Neural progenitor cell (in vitro differentiated cells): ENCODE measurements at regions not wholly inside any gene's neighbourhood (a gene's known extent, or its start where the extent isn't known, plus 50 kb on each side); places are given as distances from the start of the nearest gene placed in this dataset.

Source experiments
- EZH2 ChIP-seq: fragments of 200-600 bp; sonication (generic); IDR thresholded peaks from 2 replicates; pipeline ENCODE4 v1.6.1; 2017; ENCODE audit warnings: antibody characterized with exemption, mild to moderate bottlenecking, moderate library complexity
- EZH2phosphoT487 ChIP-seq: fragments of 200-600 bp; sonication (generic); IDR thresholded peaks from 2 replicates; pipeline ENCODE4 v1.6.1; 2017; ENCODE audit warnings: antibody characterized with exemption
- TF ChIP-seq, protein P1 (sequence below): fragments of 200-600 bp; sonication (generic); IDR thresholded peaks from 2 replicates; pipeline ENCODE4 v1.5.1; 2017; ENCODE audit warnings: antibody characterized with exemption, mild to moderate bottlenecking

DNA sequence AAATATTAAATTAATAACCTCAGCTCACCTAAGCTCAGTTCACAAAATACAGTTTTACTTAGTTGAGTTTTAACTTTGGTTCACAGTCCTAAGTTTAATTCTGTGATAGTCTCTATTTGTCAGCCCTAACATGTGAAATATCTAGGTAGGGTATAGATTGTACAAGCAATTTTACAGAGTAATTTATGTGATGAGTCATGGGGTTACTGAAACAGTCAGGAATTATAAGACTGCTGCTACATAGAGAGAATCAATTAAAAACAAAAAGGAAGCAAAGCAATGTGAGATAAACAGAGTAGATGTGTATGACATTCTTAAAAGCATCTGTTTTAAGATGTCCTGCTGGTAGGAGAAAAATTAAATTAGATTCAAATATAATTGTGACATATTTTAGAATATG lies 1018.2 kb upstream of the KCND2 start:
- TF ChIP-seq EZH2phosphoT487 = no peak
- TF ChIP-seq EZH2 = no peak
- TF ChIP-seq, protein P1, sequence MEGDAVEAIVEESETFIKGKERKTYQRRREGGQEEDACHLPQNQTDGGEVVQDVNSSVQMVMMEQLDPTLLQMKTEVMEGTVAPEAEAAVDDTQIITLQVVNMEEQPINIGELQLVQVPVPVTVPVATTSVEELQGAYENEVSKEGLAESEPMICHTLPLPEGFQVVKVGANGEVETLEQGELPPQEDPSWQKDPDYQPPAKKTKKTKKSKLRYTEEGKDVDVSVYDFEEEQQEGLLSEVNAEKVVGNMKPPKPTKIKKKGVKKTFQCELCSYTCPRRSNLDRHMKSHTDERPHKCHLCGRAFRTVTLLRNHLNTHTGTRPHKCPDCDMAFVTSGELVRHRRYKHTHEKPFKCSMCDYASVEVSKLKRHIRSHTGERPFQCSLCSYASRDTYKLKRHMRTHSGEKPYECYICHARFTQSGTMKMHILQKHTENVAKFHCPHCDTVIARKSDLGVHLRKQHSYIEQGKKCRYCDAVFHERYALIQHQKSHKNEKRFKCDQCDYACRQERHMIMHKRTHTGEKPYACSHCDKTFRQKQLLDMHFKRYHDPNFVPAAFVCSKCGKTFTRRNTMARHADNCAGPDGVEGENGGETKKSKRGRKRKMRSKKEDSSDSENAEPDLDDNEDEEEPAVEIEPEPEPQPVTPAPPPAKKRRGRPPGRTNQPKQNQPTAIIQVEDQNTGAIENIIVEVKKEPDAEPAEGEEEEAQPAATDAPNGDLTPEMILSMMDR = no peak
